Left ventricle myocardium inferior (tissue), 1 donor: ENCODE measurements at regions not wholly inside any gene's neighbourhood (a gene's known extent, or its start where the extent isn't known, plus 50 kb on each side); places are given as distances from the start of the nearest gene placed in this dataset.

Experiments
- DNase-seq: peaks from one replicate; pipeline ENCODE4 v3.0.0-alpha.2; 2020
- H3K27ac ChIP-seq: fragments of 200-600 bp; replicated peaks from 2 replicates; pipeline ENCODE4 v1.8.0; 2021
- H3K27me3 ChIP-seq: fragments of 200-600 bp; 2 replicates; pipeline ENCODE4 v1.8.0; 2021; ENCODE audit warnings: low read depth
- H3K36me3 ChIP-seq: fragments of 200-600 bp; 2 replicates; pipeline ENCODE4 v1.8.0; 2021
- H3K4me1 ChIP-seq: fragments of 200-600 bp; 2 replicates; pipeline ENCODE4 v1.8.0; 2021
- H3K4me3 ChIP-seq: fragments of 200-600 bp; 2 replicates; pipeline ENCODE4 v1.8.0; 2021; ENCODE audit warnings: mild to moderate bottlenecking, moderate library complexity
- H3K9me3 ChIP-seq: fragments of 200-600 bp; replicated peaks from 2 replicates; pipeline ENCODE4 v1.8.0; 2021
- intact Hi-C: fragments of 100-400 bp; cut with micrococcal nuclease; formaldehyde crosslinking; loops from one replicate; pipeline ENCODE4 v1.11.0; 2022
- TF ChIP-seq, protein P1 (sequence below): fragments of 200-600 bp; IDR thresholded peaks from 2 replicates; pipeline ENCODE4 v1.8.0; 2021; ENCODE audit warnings: antibody characterized with exemption, mild to moderate bottlenecking, borderline replicate concordance
- donor health status: DM: no; HTN: yes; CAD: no; lungs with severe emphysema.

DNA sequence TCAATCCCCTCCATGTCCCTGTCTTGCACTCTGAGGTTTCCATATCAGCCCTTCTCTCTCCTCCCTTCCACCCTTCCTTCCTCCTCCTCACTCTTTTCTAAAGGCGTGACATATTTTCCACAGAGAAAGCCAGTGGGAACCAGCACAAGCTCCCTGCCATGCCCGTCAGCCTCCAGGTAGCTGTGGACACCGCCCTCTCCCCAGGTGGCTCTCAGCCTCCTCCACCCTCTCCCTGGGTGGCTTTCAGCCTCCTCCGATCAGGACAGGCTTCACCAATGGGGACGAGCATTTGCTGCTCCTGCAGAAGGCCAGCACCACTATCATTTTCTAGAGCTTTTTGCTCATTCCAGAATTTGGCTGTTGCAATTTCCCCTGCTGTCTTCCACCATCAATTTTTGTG, 236.6 kb downstream of the GADD45G start:
- DNase-seq = no peak
- H3K4me1 ChIP-seq = peaks cover 30% of the 10 kb centered on the region
- H3K4me3 ChIP-seq = no peak overlapping the region
- H3K27me3 ChIP-seq = no peaks in the 10 kb centered on the region
- TF ChIP-seq, protein P1, sequence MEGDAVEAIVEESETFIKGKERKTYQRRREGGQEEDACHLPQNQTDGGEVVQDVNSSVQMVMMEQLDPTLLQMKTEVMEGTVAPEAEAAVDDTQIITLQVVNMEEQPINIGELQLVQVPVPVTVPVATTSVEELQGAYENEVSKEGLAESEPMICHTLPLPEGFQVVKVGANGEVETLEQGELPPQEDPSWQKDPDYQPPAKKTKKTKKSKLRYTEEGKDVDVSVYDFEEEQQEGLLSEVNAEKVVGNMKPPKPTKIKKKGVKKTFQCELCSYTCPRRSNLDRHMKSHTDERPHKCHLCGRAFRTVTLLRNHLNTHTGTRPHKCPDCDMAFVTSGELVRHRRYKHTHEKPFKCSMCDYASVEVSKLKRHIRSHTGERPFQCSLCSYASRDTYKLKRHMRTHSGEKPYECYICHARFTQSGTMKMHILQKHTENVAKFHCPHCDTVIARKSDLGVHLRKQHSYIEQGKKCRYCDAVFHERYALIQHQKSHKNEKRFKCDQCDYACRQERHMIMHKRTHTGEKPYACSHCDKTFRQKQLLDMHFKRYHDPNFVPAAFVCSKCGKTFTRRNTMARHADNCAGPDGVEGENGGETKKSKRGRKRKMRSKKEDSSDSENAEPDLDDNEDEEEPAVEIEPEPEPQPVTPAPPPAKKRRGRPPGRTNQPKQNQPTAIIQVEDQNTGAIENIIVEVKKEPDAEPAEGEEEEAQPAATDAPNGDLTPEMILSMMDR = no peak
- H3K27ac ChIP-seq = no peak overlapping the region
- H3K9me3 ChIP-seq = no peaks in the 10 kb centered on the region
- H3K36me3 ChIP-seq = no peaks in the 10 kb centered on the region
- intact Hi-C loops = no loop called here

- Histone ChIP-seq H3K27me3 (no peaks in the 10 kb centered on the region), H3K9me3 (no peaks in the 10 kb centered on the region), H3K27ac (no peak overlapping the region), H3K36me3 (no peaks in the 10 kb centered on the region), H3K4me3 (no peak overlapping the region), H3K4me1 (peaks cover 30% of the 10 kb centered on the region)
- intact Hi-C loops = no loop called here
- TF ChIP-seq, protein P1 = no peak
- DNase-seq = no peak
These were observed 237.5 kb downstream of the GADD45G start for GRCh38 chr9:89842267-89842768.

DNA sequence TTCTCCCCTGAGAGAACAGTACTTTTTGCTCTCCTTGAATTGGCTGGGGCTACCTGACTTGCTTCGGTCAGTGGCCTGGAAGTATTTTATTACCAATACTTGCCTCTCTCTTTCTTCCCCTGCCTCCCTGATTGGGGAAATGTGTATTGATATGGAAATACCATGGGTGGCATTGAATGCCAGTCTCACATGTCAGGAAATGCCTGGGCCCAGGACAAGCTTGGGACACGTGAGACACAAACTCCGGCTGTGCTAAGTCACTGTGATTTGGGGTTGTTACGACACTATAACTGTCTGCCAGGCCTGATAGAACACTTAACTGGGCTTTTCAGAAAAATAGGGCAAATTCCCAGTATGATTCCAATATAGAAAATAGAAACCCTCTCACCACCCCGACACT, 238.3 kb downstream of the GADD45G start:
- no peak overlapping the region for H3K27ac ChIP-seq
- no peaks in the 10 kb centered on the region for H3K36me3 ChIP-seq
- intact Hi-C loops = no loop called here
- H3K27me3 ChIP-seq = no peaks in the 10 kb centered on the region
- TF ChIP-seq, protein P1 = no peak
- H3K4me1 ChIP-seq = peaks cover 30% of the 10 kb centered on the region
- H3K4me3 ChIP-seq = no peak overlapping the region
- DNase-seq = no peak
- no peaks in the 10 kb centered on the region for H3K9me3 ChIP-seq

GRCh38 chr9:89843591-89843990, 238.8 kb downstream of the GADD45G start:
- H3K4me3 ChIP-seq = no peak overlapping the region
- H3K9me3 ChIP-seq = no peaks in the 10 kb centered on the region
- TF ChIP-seq, protein P1 = no peak
- H3K4me1 ChIP-seq = peaks cover 30% of the 10 kb centered on the region
- H3K27ac ChIP-seq = no peak overlapping the region
- intact Hi-C loops = no loop called here
- no peaks in the 10 kb centered on the region for H3K27me3 ChIP-seq
- DNase-seq = no peak
- no peaks in the 10 kb centered on the region for H3K36me3 ChIP-seq

DNA sequence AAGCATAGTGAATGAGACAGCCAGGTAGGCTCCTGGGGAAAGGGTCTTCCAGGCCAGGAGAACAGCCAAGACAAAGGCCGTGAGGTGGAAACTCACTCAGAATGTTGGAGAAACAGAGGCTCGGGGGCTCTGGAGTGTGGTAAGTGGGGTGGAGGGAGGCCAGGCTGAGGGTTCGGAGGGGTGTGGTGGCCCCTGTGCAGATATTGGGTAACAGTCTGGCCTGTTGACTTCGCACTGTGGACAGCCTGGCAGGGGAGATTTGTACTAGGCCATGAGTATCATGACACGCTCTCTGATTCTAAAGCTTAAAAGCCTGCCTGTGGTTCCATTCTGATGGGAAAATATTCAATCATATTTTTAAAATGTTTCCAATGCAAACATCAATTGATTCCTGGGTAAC, 239.3 kb downstream of the GADD45G start:
- Histone ChIP-seq H3K27ac (no peak overlapping the region), H3K27me3 (no peaks in the 10 kb centered on the region), H3K4me1 (peaks cover 29% of the 10 kb centered on the region), H3K36me3 (no peaks in the 10 kb centered on the region), H3K4me3 (no peak overlapping the region), H3K9me3 (no peaks in the 10 kb centered on the region)
- intact Hi-C loops = no loop called here
- DNase-seq = no peak
- TF ChIP-seq, protein P1 = no peak

- H3K27ac ChIP-seq = no peak overlapping the region
- TF ChIP-seq, protein P1 = no peak
- no peaks in the 10 kb centered on the region for H3K9me3 ChIP-seq
- peaks cover 24% of the 10 kb centered on the region for H3K4me1 ChIP-seq
- no peak for DNase-seq
- no peaks in the 10 kb centered on the region for H3K36me3 ChIP-seq
- no peak overlapping the region for H3K4me3 ChIP-seq
- no peaks in the 10 kb centered on the region for H3K27me3 ChIP-seq
- intact Hi-C loops = no loop called here
These were observed 239.7 kb downstream of the GADD45G start for GRCh38 chr9:89844535-89844934.
